Neutrophil (primary cell): ENCODE measurements at regions not wholly inside any gene's neighbourhood (a gene's known extent, or its start where the extent isn't known, plus 50 kb on each side); places are given as distances from the start of the nearest gene placed in this dataset.

ENCODE experiments used
- H3K27ac ChIP-seq: fragments of 200-600 bp; sonication (generic); 2 replicates; pipeline ENCODE4 v1.5.1; 2016; ENCODE audit warnings: mild to moderate bottlenecking, moderate library complexity
- H3K27me3 ChIP-seq: fragments of 200-600 bp; sonication (generic); 2 replicates; pipeline ENCODE4 v1.6.0; 2016; ENCODE audit warnings: mild to moderate bottlenecking
- H3K36me3 ChIP-seq: fragments of 200-600 bp; sonication (generic); 2 replicates; pipeline ENCODE4 v1.5.1; 2017
- H3K4me1 ChIP-seq, 2 experiments: fragments of 200-600 bp in 1 of 2; sonication (generic) in 1 of 2; 1 replicate in 1 of 2; 2 replicates in 1 of 2; pipeline versions ENCODE4 v1.5.1 to v1.6.1; 2013 to 2016; ENCODE audit warnings: low read depth in 1 of 2, low read length in 1 of 2, mild to moderate bottlenecking in 1 of 2, moderate library complexity in 1 of 2; ENCODE audit not compliant: control insufficient read depth in 1 of 2, insufficient read depth in 1 of 2
- H3K4me3 ChIP-seq, 2 experiments: fragments of 200-600 bp in 1 of 2; sonication (generic) in 1 of 2; 1 replicate in 1 of 2; 2 replicates in 1 of 2; pipeline ENCODE4 v1.5.1; 2013 to 2016; ENCODE audit warnings: low read depth in 1 of 2, low read length in 1 of 2, mild to moderate bottlenecking in 1 of 2, moderate library complexity in 1 of 2
- H3K9me3 ChIP-seq: fragments of 200-600 bp; sonication (generic); 2 replicates; pipeline ENCODE4 v1.5.1; 2016
- CTCF ChIP-seq: fragments of 200-600 bp; sonication (generic); IDR thresholded peaks from 2 replicates; pipeline ENCODE4 v1.5.1; 2016; ENCODE audit warnings: antibody characterized with exemption

- TF ChIP-seq CTCF: no peak
- Histone ChIP-seq H3K27me3 (no peaks in the 10 kb centered on the region), H3K9me3 (no peaks in the 10 kb centered on the region), H3K27ac (no peak overlapping the region), H3K36me3 (no peaks in the 10 kb centered on the region), H3K4me1 (no peaks in the 10 kb centered on the region), H3K4me3 (no peak overlapping the region)
These were observed 852.2 kb upstream of the GOT2 start for GRCh38 chr16:59586331-59586730.

- no peak for TF ChIP-seq CTCF
- Histone ChIP-seq H3K27ac (no peak overlapping the region), H3K9me3 (no peaks in the 10 kb centered on the region), H3K27me3 (no peaks in the 10 kb centered on the region), H3K4me1 (no peaks in the 10 kb centered on the region), H3K36me3 (no peaks in the 10 kb centered on the region), H3K4me3 (no peak overlapping the region)
These were observed 840.2 kb upstream of the GOT2 start for GRCh38 chr16:59574296-59574695.

- Histone ChIP-seq H3K4me1 (no peaks in the 10 kb centered on the region), H3K27ac (no peak overlapping the region), H3K27me3 (no peaks in the 10 kb centered on the region), H3K36me3 (no peaks in the 10 kb centered on the region), H3K4me3 (no peak overlapping the region), H3K9me3 (no peaks in the 10 kb centered on the region)
- no peak for TF ChIP-seq CTCF
These were observed 839.6 kb upstream of the GOT2 start for GRCh38 chr16:59573528-59574271.

- H3K27ac ChIP-seq: no peak overlapping the region
- H3K9me3 ChIP-seq: no peaks in the 10 kb centered on the region
- H3K36me3 ChIP-seq: no peaks in the 10 kb centered on the region
- no peak overlapping the region for H3K4me3 ChIP-seq
- no peaks in the 10 kb centered on the region for H3K4me1 ChIP-seq
- H3K27me3 ChIP-seq: no peaks in the 10 kb centered on the region
- no peak for TF ChIP-seq CTCF
These were observed 833.4 kb upstream of the GOT2 start for GRCh38 chr16:59567496-59567895.

GRCh38 chr16:59566446-59566845 lies 832.3 kb upstream of the GOT2 start:
- no peaks in the 10 kb centered on the region for H3K9me3 ChIP-seq
- no peaks in the 10 kb centered on the region for H3K36me3 ChIP-seq
- H3K4me3 ChIP-seq: no peak overlapping the region
- TF ChIP-seq CTCF: no peak
- no peaks in the 10 kb centered on the region for H3K27me3 ChIP-seq
- no peaks in the 10 kb centered on the region for H3K4me1 ChIP-seq
- no peak overlapping the region for H3K27ac ChIP-seq
